Caco-2 (cell line): ENCODE measurements at regions not wholly inside any gene's neighbourhood (a gene's known extent, or its start where the extent isn't known, plus 50 kb on each side); places are given as distances from the start of the nearest gene placed in this dataset.

Experiments
- BruUV-seq: library from RNA; stranded (reverse); fragments of 400-500 nt; replicated peaks from 2 replicates; lab custom pipeline; 2021; lab: Mats Ljungman, UMichigan
- CTCF ChIA-PET: fragments of 300-600 bp; sonication (Branson Sonifier 250); formaldehyde crosslinking; loops from one replicate; lab custom pipeline; 2022; ENCODE audit warnings: antibody characterized with exemption; lab: Charles Lee
- POLR2A ChIA-PET: fragments of 300-600 bp; sonication (Branson Sonifier 250); formaldehyde crosslinking; loops from one replicate; lab custom pipeline; 2022; ENCODE audit warnings: antibody characterized with exemption; lab: Charles Lee
- DNase-seq, 2 experiments: peaks; one replicate each; pipeline versions ENCODE4 v3.0.0 to v3.0.0-alpha.2; 2020 to 2022
- H3K27me3 ChIP-seq: replicated peaks from 2 replicates; pipeline ENCODE4 v1.6.0; 2011; ENCODE audit warnings: low read length; ENCODE audit not compliant: control insufficient read depth, insufficient read depth
- H3K36me3 ChIP-seq: 2 replicates; pipeline ENCODE4 v1.5.1; 2011; ENCODE audit warnings: low read length; ENCODE audit not compliant: control insufficient read depth, insufficient read depth
- H3K4me1 ChIP-seq: fragments of 250-450 bp; sonication (Bioruptor Pico); 2 replicates; pipeline ENCODE4 v1.5.1; 2020; ENCODE audit warnings: mild to moderate bottlenecking
- H3K4me3 ChIP-seq: 2 replicates; pipeline ENCODE4 v1.5.1; 2011; ENCODE audit warnings: low read depth, mild to moderate bottlenecking, control low read depth, low read length
- H3K9me3 ChIP-seq: fragments of 250-450 bp; sonication (Bioruptor Pico); 2 replicates; pipeline ENCODE4 v1.5.1; 2020; ENCODE audit warnings: mild to moderate bottlenecking, moderate library complexity
- H3K27ac Mint-ChIP-seq: one replicate; pipeline ENCODE4 v1.8.0; 2022; ENCODE audit warnings: mixed read lengths; ENCODE audit not compliant: unreplicated experiment
- H3K27me3 Mint-ChIP-seq: one replicate; pipeline ENCODE4 v1.8.0; 2022; ENCODE audit warnings: mixed read lengths; ENCODE audit not compliant: insufficient read depth, unreplicated experiment
- H3K36me3 Mint-ChIP-seq: one replicate; pipeline ENCODE4 v1.8.0; 2022; ENCODE audit warnings: mild to moderate bottlenecking, mixed read lengths; ENCODE audit not compliant: insufficient read depth, unreplicated experiment
- H3K4me1 Mint-ChIP-seq: one replicate; pipeline ENCODE4 v1.8.0; 2022; ENCODE audit warnings: low read depth, mixed read lengths; ENCODE audit not compliant: unreplicated experiment
- H3K4me3 Mint-ChIP-seq: one replicate; pipeline ENCODE4 v1.8.0; 2022; ENCODE audit warnings: mild to moderate bottlenecking, moderate library complexity, mixed read lengths; ENCODE audit not compliant: unreplicated experiment
- H3K9me3 Mint-ChIP-seq: one replicate; pipeline ENCODE4 v1.8.0; 2022; ENCODE audit warnings: mixed read lengths; ENCODE audit not compliant: unreplicated experiment
- intact Hi-C: fragments of 100-400 bp; cut with micrococcal nuclease; formaldehyde crosslinking; loops from one replicate; pipeline ENCODE4 v1.10.0; 2022; ENCODE audit not compliant: unreplicated experiment
- TF ChIP-seq, protein P1 (sequence below), 2 experiments: fragments of 200-600 bp in 1 of 2; IDR thresholded peaks; 1 replicate in 1 of 2; 2 replicates in 1 of 2; pipeline versions ENCODE4 v1.5.1 to v1.8.0; 2011 to 2022; ENCODE audit warnings: antibody characterized with exemption in 1 of 2, control low read depth in 1 of 2, inconsistent platforms in 1 of 2, low read depth in 1 of 2, low read length in 1 of 2, mild to moderate bottlenecking in 1 of 2, moderate library complexity in 1 of 2; ENCODE audit not compliant: insufficient read depth in 1 of 2, severe bottlenecking in 1 of 2, unreplicated experiment in 1 of 2

DNA sequence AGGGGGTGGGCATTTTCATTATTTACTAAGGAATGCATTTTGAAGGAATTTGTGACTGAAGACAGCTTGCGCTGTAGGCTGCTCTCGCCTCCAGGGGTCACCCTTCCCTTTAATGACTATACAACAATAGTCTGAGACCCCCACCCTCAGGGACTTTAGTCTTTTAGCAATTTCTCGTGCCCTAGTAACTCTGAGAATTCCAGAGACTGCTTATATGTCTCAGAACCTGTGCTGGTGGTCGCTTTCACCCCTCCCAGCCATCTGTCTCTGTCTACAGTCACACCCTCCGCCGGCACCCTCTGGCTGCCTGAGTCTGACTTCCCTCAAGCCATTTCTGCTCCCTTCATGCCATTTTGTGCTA lies 671.4 kb downstream of the NR2F1-AS1 start:
- H3K36me3 ChIP-seq, result no peaks in the 10 kb centered on the region
- Mint-ChIP-seq H3K4me1 (no peaks in the 10 kb centered on the region), H3K4me3 (no peak overlapping the region), H3K27me3 (peaks cover 3% of the 10 kb centered on the region), H3K9me3 (no peaks in the 10 kb centered on the region), H3K36me3 (no peaks in the 10 kb centered on the region), H3K27ac (no peak overlapping the region)
- no peaks in the 10 kb centered on the region for H3K9me3 ChIP-seq
- no peak overlapping the region for H3K4me3 ChIP-seq
- BruUV-seq, result no TSS peak
- ChIA-PET CTCF (interaction anchor here (0.7 to 1.3 kb wide), 2 partner anchors 11 to 217 kb away, joined by 5 to 7 read pairs; no protein-coding TSS in a partner anchor), POLR2A (no interaction called here)
- 0 out of 2 replicates have a peak, but pooled peaks cover 4% of the 10 kb centered on the region for H3K4me1 ChIP-seq
- DNase-seq, result peak in 1 of 2 experiments; percentile 32
- intact Hi-C loops, result loop anchor here (1.0 kb wide), 2 partner anchors 153 to 343 kb away; no protein-coding TSS in a partner anchor
- no peaks in the 10 kb centered on the region for H3K27me3 ChIP-seq
- TF ChIP-seq, protein P1, sequence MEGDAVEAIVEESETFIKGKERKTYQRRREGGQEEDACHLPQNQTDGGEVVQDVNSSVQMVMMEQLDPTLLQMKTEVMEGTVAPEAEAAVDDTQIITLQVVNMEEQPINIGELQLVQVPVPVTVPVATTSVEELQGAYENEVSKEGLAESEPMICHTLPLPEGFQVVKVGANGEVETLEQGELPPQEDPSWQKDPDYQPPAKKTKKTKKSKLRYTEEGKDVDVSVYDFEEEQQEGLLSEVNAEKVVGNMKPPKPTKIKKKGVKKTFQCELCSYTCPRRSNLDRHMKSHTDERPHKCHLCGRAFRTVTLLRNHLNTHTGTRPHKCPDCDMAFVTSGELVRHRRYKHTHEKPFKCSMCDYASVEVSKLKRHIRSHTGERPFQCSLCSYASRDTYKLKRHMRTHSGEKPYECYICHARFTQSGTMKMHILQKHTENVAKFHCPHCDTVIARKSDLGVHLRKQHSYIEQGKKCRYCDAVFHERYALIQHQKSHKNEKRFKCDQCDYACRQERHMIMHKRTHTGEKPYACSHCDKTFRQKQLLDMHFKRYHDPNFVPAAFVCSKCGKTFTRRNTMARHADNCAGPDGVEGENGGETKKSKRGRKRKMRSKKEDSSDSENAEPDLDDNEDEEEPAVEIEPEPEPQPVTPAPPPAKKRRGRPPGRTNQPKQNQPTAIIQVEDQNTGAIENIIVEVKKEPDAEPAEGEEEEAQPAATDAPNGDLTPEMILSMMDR (IDR thresholded peaks at IDR 0.05; ENCODE audit: insufficient read depth in 1 of 2, low read depth in 1 of 2, low read length in 1 of 2, severe bottlenecking in 1 of 2, unreplicated experiment in 1 of 2), result peak; percentile 72 to 79

DNA sequence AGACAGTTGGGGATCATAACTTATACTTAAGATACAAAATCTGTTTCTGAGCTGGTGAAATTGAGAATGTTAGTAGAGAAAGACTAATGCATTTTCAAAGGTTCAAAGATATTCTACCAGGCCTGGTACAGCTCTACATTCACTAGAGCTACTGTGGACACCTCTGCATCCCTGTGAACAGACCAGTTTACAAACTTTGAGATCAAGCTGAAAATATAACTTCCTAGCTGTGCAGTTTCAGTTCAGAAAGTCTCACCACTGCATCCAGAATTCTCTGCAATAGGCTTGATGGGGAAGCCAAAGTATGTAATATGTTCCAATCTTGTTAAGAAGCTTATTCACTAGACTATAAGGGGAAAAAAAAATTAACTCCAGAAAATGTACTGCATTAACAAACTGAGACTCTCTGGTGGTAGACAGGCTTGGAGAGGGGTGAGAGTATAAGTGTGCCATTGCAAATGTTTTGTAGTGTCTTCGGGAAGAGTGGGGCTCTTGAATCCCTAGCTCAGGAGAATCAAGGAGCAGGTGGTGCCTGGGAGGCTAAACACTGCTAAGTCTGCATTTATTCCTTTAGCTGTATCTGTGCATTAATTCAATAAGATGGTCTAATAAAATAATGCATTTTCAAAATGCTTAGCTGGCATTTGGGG lies 671.9 kb downstream of the NR2F1-AS1 start:
- Histone ChIP-seq H3K36me3 (no peaks in the 10 kb centered on the region), H3K9me3 (no peaks in the 10 kb centered on the region), H3K27me3 (no peaks in the 10 kb centered on the region), H3K4me3 (no peak overlapping the region), H3K4me1 (0 out of 2 replicates have a peak, but pooled peaks cover 4% of the 10 kb centered on the region)
- TF ChIP-seq, protein P1 (IDR thresholded peaks at IDR 0.05; ENCODE audit: insufficient read depth in 1 of 2, low read depth in 1 of 2, low read length in 1 of 2, severe bottlenecking in 1 of 2, unreplicated experiment in 1 of 2), result no peak
- Mint-ChIP-seq H3K9me3 (no peaks in the 10 kb centered on the region), H3K27me3 (peaks cover under 1% of the 10 kb centered on the region), H3K36me3 (no peaks in the 10 kb centered on the region), H3K27ac (no peak overlapping the region), H3K4me3 (no peak overlapping the region), H3K4me1 (no peaks in the 10 kb centered on the region)
- intact Hi-C loops, result loop anchor here (1.0 kb wide), 2 partner anchors 153 to 343 kb away; no protein-coding TSS in a partner anchor
- ChIA-PET POLR2A (no interaction called here), CTCF (interaction anchor here (0.7 to 1.3 kb wide), 2 partner anchors 10 to 218 kb away, joined by 5 to 7 read pairs; no protein-coding TSS in a partner anchor)
- DNase-seq, result no peak
- BruUV-seq, result no TSS peak

DNA sequence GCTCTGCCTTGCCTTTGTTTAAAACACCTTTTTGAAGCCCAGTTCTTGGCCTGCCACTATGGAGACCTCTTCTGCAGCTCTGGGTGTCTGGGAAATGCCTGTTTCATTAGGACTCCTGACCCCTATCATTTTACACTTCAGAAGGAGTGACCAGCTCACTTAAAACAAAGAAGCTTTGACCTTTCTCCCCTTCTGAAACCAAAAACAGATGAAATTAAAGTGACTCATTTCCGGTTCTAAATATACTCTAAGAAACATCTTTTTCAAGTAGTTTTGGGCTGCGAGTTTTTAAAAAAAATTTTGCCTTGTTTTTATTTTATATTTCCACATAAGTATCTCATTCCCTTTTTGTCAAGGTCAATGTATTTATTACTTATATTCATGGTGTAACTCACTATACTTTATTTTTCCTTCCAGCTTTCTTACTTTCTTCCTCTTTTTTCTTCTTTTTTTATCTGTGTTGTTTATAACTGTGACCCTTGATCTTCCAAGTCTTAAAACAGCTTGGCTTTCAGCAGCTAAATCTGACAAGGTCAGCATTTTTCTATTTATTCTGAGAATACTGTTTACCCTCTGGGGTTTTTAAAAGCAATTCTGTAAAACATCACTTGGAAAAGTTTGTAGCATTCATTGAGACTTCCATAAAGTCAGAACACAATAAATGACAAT lies 672.9 kb downstream of the NR2F1-AS1 start:
- intact Hi-C loops, result no loop called here
- Mint-ChIP-seq H3K27me3 (no peaks in the 10 kb centered on the region), H3K4me3 (no peak overlapping the region), H3K27ac (no peak overlapping the region), H3K4me1 (no peaks in the 10 kb centered on the region), H3K9me3 (no peaks in the 10 kb centered on the region), H3K36me3 (no peaks in the 10 kb centered on the region)
- POLR2A ChIA-PET, result no interaction called here
- BruUV-seq, result no TSS peak
- Histone ChIP-seq H3K9me3 (no peaks in the 10 kb centered on the region), H3K4me3 (no peak overlapping the region), H3K4me1 (0 out of 2 replicates have a peak, but pooled peaks cover 4% of the 10 kb centered on the region), H3K27me3 (no peaks in the 10 kb centered on the region), H3K36me3 (no peaks in the 10 kb centered on the region)
- TF ChIP-seq, protein P1 (IDR thresholded peaks at IDR 0.05; ENCODE audit: insufficient read depth in 1 of 2, low read depth in 1 of 2, low read length in 1 of 2, severe bottlenecking in 1 of 2, unreplicated experiment in 1 of 2), result no peak
- no peak for DNase-seq
- CTCF ChIA-PET, result no interaction called here
